ENCODE measurements at regions not wholly inside any gene's neighbourhood (a gene's known extent, or its start where the extent isn't known, plus 50 kb on each side); places are given as distances from the start of the nearest gene placed in this dataset.

DNA sequence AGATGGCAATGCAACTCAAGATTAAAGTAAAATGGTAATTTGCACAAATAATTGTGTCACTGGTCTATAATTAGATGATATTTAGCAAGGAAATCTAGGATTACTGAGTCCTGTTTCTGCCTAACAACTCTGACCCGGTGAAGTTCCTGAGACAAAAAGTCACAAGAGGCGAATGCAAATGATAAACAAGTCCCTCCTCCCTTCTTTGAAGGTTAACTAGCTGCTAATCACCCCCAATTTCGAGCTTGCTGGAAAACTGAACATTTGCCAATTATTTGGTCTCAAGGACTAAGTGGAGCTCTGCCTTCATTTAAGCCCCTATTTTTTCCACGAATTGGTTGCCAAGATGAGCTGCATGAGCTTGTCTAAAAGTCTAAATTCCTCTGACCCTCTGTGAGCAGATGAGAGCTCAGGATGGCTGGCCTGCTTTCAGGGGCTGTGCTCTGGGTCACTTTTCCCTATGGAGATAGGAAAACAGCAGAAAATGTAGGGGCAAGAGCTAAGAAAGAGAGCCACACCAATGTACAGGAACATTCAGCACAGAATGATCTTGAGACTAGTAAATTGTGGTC lies 127.3 kb downstream of the MBL2 start:
- ChIA-PET CTCF (interaction anchor here (0.5 to 2.5 kb wide), 7 partner anchors 10 to 399 kb away, joined by 3 to 34 read pairs (median 3); no protein-coding TSS in a partner anchor), POLR2A (ENCODE audit: low non-redundant PET) (no interaction called here)
- TF ChIP-seq, protein P1, sequence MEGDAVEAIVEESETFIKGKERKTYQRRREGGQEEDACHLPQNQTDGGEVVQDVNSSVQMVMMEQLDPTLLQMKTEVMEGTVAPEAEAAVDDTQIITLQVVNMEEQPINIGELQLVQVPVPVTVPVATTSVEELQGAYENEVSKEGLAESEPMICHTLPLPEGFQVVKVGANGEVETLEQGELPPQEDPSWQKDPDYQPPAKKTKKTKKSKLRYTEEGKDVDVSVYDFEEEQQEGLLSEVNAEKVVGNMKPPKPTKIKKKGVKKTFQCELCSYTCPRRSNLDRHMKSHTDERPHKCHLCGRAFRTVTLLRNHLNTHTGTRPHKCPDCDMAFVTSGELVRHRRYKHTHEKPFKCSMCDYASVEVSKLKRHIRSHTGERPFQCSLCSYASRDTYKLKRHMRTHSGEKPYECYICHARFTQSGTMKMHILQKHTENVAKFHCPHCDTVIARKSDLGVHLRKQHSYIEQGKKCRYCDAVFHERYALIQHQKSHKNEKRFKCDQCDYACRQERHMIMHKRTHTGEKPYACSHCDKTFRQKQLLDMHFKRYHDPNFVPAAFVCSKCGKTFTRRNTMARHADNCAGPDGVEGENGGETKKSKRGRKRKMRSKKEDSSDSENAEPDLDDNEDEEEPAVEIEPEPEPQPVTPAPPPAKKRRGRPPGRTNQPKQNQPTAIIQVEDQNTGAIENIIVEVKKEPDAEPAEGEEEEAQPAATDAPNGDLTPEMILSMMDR (conservative IDR thresholded peaks at IDR 0.05; ENCODE audit: low read depth) = no peak
- DNase-seq (ENCODE audit: low spot score) = no peak
- H3K27ac ChIP-seq = no peak overlapping the region

DNA sequence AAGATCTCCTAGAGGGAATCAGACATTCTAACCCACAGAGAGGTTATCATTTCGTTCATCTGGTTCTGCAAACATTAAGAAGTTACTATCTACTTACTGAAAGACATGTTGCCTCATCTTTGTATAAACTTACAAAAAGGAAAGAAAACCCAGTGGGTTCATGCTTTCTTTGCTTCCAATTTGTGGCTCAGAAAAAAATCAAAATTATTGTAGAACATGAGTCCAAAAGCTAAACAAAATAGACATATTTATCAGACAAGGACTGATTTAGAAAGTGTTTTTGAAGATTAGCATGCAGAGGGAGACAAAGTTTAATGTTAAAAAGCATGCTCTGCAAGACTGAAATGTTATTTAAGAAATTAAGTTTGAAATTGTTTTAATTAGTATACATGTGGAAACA lies 123.1 kb downstream of the MBL2 start:
- TF ChIP-seq, protein P1 (conservative IDR thresholded peaks at IDR 0.05; ENCODE audit: low read depth) = no peak
- POLR2A ChIA-PET (ENCODE audit: low non-redundant PET) = no interaction called here
- H3K27ac ChIP-seq = no peak overlapping the region
- DNase-seq (ENCODE audit: low spot score) = no peak
- CTCF ChIA-PET = no interaction called here

DNA sequence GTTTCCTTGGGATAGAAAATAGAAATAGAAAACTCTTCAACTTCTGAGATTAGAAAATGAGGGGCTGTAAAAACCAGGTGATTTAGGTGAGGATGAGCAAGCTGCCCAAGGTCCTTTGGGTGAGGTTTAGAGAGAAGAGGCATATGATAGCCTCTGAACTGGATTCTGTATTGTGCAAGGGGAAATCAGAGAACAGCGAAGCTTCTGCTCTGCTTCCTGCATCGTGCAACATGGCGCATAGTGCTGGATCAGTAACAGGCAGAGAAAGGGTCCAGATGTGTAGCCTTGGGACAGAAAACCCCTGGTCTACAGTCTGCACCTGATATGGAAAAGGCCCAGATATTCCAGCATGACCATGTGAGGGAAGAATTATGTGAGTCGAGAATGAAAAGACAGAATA lies 121.7 kb downstream of the MBL2 start:
- H3K27ac ChIP-seq = no peak overlapping the region
- CTCF ChIA-PET = interaction anchor here (0.6 kb wide), 1 partner anchor 947 kb away, joined by 6 read pairs; no protein-coding TSS in a partner anchor
- POLR2A ChIA-PET (ENCODE audit: low non-redundant PET) = no interaction called here
- TF ChIP-seq, protein P1 (conservative IDR thresholded peaks at IDR 0.05; ENCODE audit: low read depth) = no peak
- DNase-seq (ENCODE audit: low spot score) = no peak

DNA sequence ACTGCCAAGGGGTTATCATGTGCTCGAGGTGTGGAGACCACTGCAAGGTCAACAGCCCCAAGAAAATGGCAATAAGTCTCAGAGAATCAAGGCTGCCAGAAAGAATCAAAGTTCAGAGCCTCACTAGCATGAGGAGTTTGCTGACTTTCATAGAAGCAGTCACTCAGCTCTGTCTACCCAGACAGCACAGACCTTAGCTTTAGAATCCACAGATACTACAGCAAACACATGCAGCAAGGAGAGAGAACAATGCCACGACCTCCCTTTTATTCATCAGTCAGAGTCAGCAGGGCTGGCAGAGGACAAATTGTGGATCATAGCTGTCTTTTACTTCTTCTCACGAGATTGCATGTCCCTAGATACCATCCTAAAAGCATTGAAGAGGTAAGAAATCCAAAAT lies 121.3 kb downstream of the MBL2 start:
- CTCF ChIA-PET = interaction anchor here (0.6 kb wide), 1 partner anchor 947 kb away, joined by 6 read pairs; no protein-coding TSS in a partner anchor
- TF ChIP-seq, protein P1 (conservative IDR thresholded peaks at IDR 0.05; ENCODE audit: low read depth) = no peak

GRCh38 chr10:52652431-52653262 lies 119.9 kb downstream of the MBL2 start:
- H3K27ac ChIP-seq = no peak overlapping the region

More for the DNA sequence above, 121.3 kb downstream of the MBL2 start:
- POLR2A ChIA-PET (ENCODE audit: low non-redundant PET) = no interaction called here
- no peak for DNase-seq (ENCODE audit: low spot score)
- H3K27ac ChIP-seq = no peak overlapping the region

DNA sequence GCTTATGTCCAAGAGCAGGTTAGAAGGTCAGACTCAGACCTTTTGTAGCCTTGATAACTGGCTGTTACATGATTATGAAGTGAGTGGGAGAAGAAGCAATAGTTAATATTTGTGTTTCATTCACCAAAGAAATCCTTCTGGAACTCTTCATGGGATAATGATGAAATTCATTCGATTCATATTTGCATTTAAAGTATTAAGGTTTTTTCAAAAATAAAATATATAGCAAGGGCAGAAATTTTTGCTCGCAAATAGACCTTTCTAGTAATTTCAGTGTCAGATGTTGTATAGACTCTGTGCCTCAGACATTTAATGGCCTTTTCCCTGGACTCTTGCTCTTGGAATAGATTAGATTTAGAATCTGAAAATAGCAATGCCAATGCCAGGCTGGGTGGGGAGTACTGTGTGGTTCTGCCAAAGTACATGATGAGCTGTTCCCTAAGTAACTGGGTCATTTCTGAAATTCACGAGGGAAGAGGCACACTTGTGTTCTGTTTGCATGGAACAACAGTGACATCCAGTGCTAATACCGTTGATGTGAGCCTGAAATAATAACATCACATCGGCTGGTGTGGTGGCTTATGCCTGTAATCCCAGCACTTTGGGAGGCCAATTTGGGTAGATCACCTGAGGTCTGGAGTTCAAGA lies 119.2 kb downstream of the MBL2 start:
- H3K27ac ChIP-seq = no peak overlapping the region
- ChIA-PET POLR2A (ENCODE audit: low non-redundant PET) (no interaction called here), CTCF (no interaction called here)
- DNase-seq (ENCODE audit: low spot score) = no peak
- TF ChIP-seq, protein P1 (conservative IDR thresholded peaks at IDR 0.05; ENCODE audit: low read depth) = no peak

More at GRCh38 chr10:52652431-52653262, 119.9 kb downstream of the MBL2 start:
- POLR2A ChIA-PET (ENCODE audit: low non-redundant PET) = no interaction called here
- TF ChIP-seq, protein P1 (conservative IDR thresholded peaks at IDR 0.05; ENCODE audit: low read depth) = no peak
- DNase-seq (ENCODE audit: low spot score) = no peak
- CTCF ChIA-PET = no interaction called here
